AG08395 (cell line): ENCODE measurements at regions not wholly inside any gene's neighbourhood (a gene's known extent, or its start where the extent isn't known, plus 50 kb on each side); places are given as distances from the start of the nearest gene placed in this dataset.
"Not testable (repeated sequence)": the region's sequence is repeated elsewhere in the genome, so short reads cannot be mapped to it uniquely, and the experiment has no call there.

ENCODE experiments used
- DNase-seq: peaks from one replicate; pipeline ENCODE4 v3.0.0; 2012; ENCODE audit warnings: mixed read lengths, low spot score

GRCh38 chr4:130073145-130073790 is 977.3 kb downstream of the C4orf33 start:
- no peak for DNase-seq

- no peak for DNase-seq
These were observed 978.1 kb downstream of the C4orf33 start for GRCh38 chr4:130074096-130074495.

GRCh38 chr4:130077275-130077674 is 981.3 kb downstream of the C4orf33 start:
- DNase-seq: no peak

GRCh38 chr4:130079027-130079426 is 983.1 kb downstream of the C4orf33 start:
- not testable (repeated sequence) for DNase-seq

- DNase-seq: no peak
These were observed 985.0 kb downstream of the C4orf33 start for GRCh38 chr4:130080872-130081451.

GRCh38 chr4:130090427-130090826 is 994.5 kb downstream of the C4orf33 start:
- DNase-seq: no peak

- DNase-seq: no peak
These were observed 996.4 kb downstream of the C4orf33 start for GRCh38 chr4:130092187-130093015.

- DNase-seq: no peak
These were observed 1003.2 kb downstream of the C4orf33 start for GRCh38 chr4:130099105-130099504.

- no peak for DNase-seq
These were observed 1014.2 kb downstream of the C4orf33 start for GRCh38 chr4:130110189-130110588.

GRCh38 chr4:130110770-130111169 is 1014.8 kb downstream of the C4orf33 start:
- DNase-seq: no peak

- DNase-seq: no peak
These were observed 1028.1 kb downstream of the C4orf33 start for GRCh38 chr4:130124066-130124465.

- DNase-seq: no peak
These were observed 1029.5 kb downstream of the C4orf33 start for GRCh38 chr4:130125467-130125866.

GRCh38 chr4:130127297-130127696 is 1031.3 kb downstream of the C4orf33 start:
- DNase-seq: no peak

- DNase-seq: no peak
These were observed 1035.6 kb downstream of the C4orf33 start for GRCh38 chr4:130131536-130131935.

- no peak for DNase-seq
These were observed 1045.7 kb downstream of the C4orf33 start for GRCh38 chr4:130141651-130142050.

- DNase-seq: no peak
These were observed 1047.7 kb downstream of the C4orf33 start for GRCh38 chr4:130143656-130144055.

GRCh38 chr4:130146773-130147172 is 1050.8 kb downstream of the C4orf33 start:
- no peak for DNase-seq

GRCh38 chr4:130147641-130148040 is 1051.7 kb downstream of the C4orf33 start:
- DNase-seq: no peak

GRCh38 chr4:130154901-130155300 is 1058.9 kb downstream of the C4orf33 start:
- no peak for DNase-seq

- DNase-seq: no peak
These were observed 1067.7 kb downstream of the C4orf33 start for GRCh38 chr4:130163701-130164100.

GRCh38 chr4:130165381-130165780 is 1069.4 kb downstream of the C4orf33 start:
- no peak for DNase-seq

GRCh38 chr4:130172156-130172555 is 1076.2 kb downstream of the C4orf33 start:
- no peak for DNase-seq

GRCh38 chr4:130178106-130178505 is 1082.2 kb downstream of the C4orf33 start:
- DNase-seq: no peak
